GM23338 (cell line): ENCODE measurements at regions not wholly inside any gene's neighbourhood (a gene's known extent, or its start where the extent isn't known, plus 50 kb on each side); places are given as distances from the start of the nearest gene placed in this dataset.

ENCODE experiments used
- ATAC-seq: fragments of 200-7000 bp; cut with Tn5 transposase; 3 replicates; pipeline ENCODE4 v1.9.1; 2020
- DNase-seq: peaks from one replicate; pipeline ENCODE4 v3.0.0-alpha.2; 2015; ENCODE audit warnings: low spot score
- H2AFZ ChIP-seq: fragments of 200-600 bp; sonication (generic); 2 replicates; pipeline ENCODE4 v1.8.0; 2016; ENCODE audit warnings: antibody characterized with exemption, mild to moderate bottlenecking, moderate library complexity
- H3F3A ChIP-seq: fragments of 200-600 bp; sonication (generic); replicated peaks from 2 replicates; pipeline ENCODE4 v1.8.0; 2017; ENCODE audit warnings: antibody characterized with exemption, mixed run types, low read depth
- H3K27ac ChIP-seq: fragments of 200-600 bp; sonication (generic); 2 replicates; pipeline ENCODE4 v1.6.1; 2016; ENCODE audit warnings: low read depth
- H3K27me3 ChIP-seq: fragments of 200-600 bp; sonication (generic); 2 replicates; pipeline ENCODE4 v1.8.0; 2016; ENCODE audit warnings: mild to moderate bottlenecking, mixed run types, moderate library complexity; ENCODE audit not compliant: insufficient read depth
- H3K36me3 ChIP-seq: fragments of 200-600 bp; sonication (generic); 2 replicates; pipeline ENCODE4 v1.8.0; 2016; ENCODE audit warnings: mild to moderate bottlenecking; ENCODE audit not compliant: insufficient read depth
- H3K4me1 ChIP-seq: fragments of 200-600 bp; sonication (generic); 2 replicates; pipeline ENCODE4 v1.8.0; 2016; ENCODE audit warnings: mild to moderate bottlenecking, moderate library complexity; ENCODE audit not compliant: insufficient read depth
- H3K4me2 ChIP-seq: fragments of 200-600 bp; sonication (generic); 2 replicates; pipeline ENCODE4 v1.7.1; 2017; ENCODE audit warnings: mixed run types
- H3K4me3 ChIP-seq: fragments of 200-600 bp; sonication (generic); 2 replicates; pipeline ENCODE4 v1.6.1; 2016; ENCODE audit warnings: mixed run types
- H3K79me2 ChIP-seq: fragments of 200-600 bp; sonication (generic); replicated peaks from 2 replicates; pipeline ENCODE4 v1.8.0; 2017; ENCODE audit warnings: mild to moderate bottlenecking; ENCODE audit not compliant: insufficient read depth
- H3K9me2 ChIP-seq: fragments of 200-600 bp; sonication (generic); 2 replicates; pipeline ENCODE4 v1.8.0; 2017; ENCODE audit not compliant: insufficient read depth
- H4K20me1 ChIP-seq: fragments of 200-600 bp; sonication (generic); replicated peaks from 2 replicates; pipeline ENCODE4 v1.8.0; 2017; ENCODE audit warnings: mild to moderate bottlenecking; ENCODE audit not compliant: insufficient read depth
- H3K27ac Mint-ChIP-seq: 2 replicates; pipeline ENCODE4 v1.8.0; 2020; ENCODE audit warnings: inconsistent platforms, mild to moderate bottlenecking, moderate library complexity, mixed read lengths
- H3K27me3 Mint-ChIP-seq: 3 replicates; pipeline ENCODE4 v1.8.0; 2022; ENCODE audit warnings: low read depth, mild to moderate bottlenecking, moderate library complexity, mixed read lengths, inconsistent platforms; ENCODE audit not compliant: insufficient read depth, poor library complexity
- H3K36me3 Mint-ChIP-seq: 3 replicates; pipeline ENCODE4 v1.8.0; 2021; ENCODE audit warnings: low read depth, mild to moderate bottlenecking, inconsistent platforms, moderate library complexity, mixed read lengths
- H3K4me1 Mint-ChIP-seq: 3 replicates; pipeline ENCODE4 v1.8.0; 2020; ENCODE audit warnings: mild to moderate bottlenecking, inconsistent platforms, mixed read lengths
- H3K4me3 Mint-ChIP-seq: 3 replicates; pipeline ENCODE4 v1.8.0; 2021; ENCODE audit warnings: moderate library complexity, mild to moderate bottlenecking, inconsistent platforms, mixed read lengths
- H3K9me3 Mint-ChIP-seq: 3 replicates; pipeline ENCODE4 v1.8.0; 2020; ENCODE audit warnings: moderate library complexity, mild to moderate bottlenecking, inconsistent platforms, mixed read lengths
- CREB1 ChIP-seq: fragments of 250-450 bp; sonication (Bioruptor Pico); IDR thresholded peaks from 2 replicates; pipeline ENCODE4 v1.5.0; 2020; ENCODE audit warnings: low read depth, mild to moderate bottlenecking, moderate library complexity
- EZH2 ChIP-seq: fragments of 200-600 bp; sonication (generic); IDR thresholded peaks from one replicate; pipeline ENCODE4 v1.8.0; 2017; ENCODE audit warnings: antibody characterized with exemption, mild to moderate bottlenecking, low read depth; ENCODE audit not compliant: unreplicated experiment
- EZH2phosphoT487 ChIP-seq: fragments of 200-600 bp; sonication (generic); IDR thresholded peaks from one replicate; pipeline ENCODE4 v1.8.1; 2018; ENCODE audit warnings: antibody characterized with exemption; ENCODE audit not compliant: unreplicated experiment
- JUNB ChIP-seq: IDR thresholded peaks from one replicate; pipeline ENCODE4 v1.6.1; 2016; ENCODE audit warnings: antibody characterized with exemption; ENCODE audit not compliant: unreplicated experiment
- NANOG ChIP-seq: IDR thresholded peaks from 2 replicates; pipeline ENCODE4 v1.6.1; 2016; ENCODE audit warnings: antibody characterized with exemption, borderline replicate concordance
- POLR2AphosphoS5 ChIP-seq: IDR thresholded peaks from 2 replicates; pipeline ENCODE4 v1.6.1; 2016; ENCODE audit warnings: antibody characterized with exemption, low read depth
- STAT1 ChIP-seq: IDR thresholded peaks from one replicate; pipeline ENCODE4 v1.6.1; 2016; ENCODE audit warnings: antibody characterized with exemption; ENCODE audit not compliant: unreplicated experiment
- ZNF114 ChIP-seq: fragments of 250-450 bp; sonication (Bioruptor Pico); IDR thresholded peaks from 2 replicates; pipeline ENCODE4 v1.5.0; 2020; ENCODE audit warnings: mild to moderate bottlenecking, moderate library complexity
- ZNF331 ChIP-seq: fragments of 250-450 bp; sonication (Bioruptor Pico); IDR thresholded peaks from 2 replicates; pipeline ENCODE4 v1.5.0; 2020; ENCODE audit warnings: low read depth, mild to moderate bottlenecking, moderate library complexity
- TF ChIP-seq, protein P1 (sequence below): IDR thresholded peaks from 2 replicates; pipeline ENCODE4 v1.6.1; 2016; ENCODE audit warnings: antibody characterized with exemption
- TF ChIP-seq, protein P2 (sequence below): fragments of 250-450 bp; sonication (Bioruptor Pico); IDR thresholded peaks from 2 replicates; pipeline ENCODE4 v1.5.0; 2020; ENCODE audit warnings: mild to moderate bottlenecking, moderate library complexity
- TF ChIP-seq, protein P3 (sequence below), 2 experiments: fragments of 200-600 bp in 1 of 2; sonication (generic) in 1 of 2; conservative IDR thresholded peaks; 2 replicates each; pipeline versions ENCODE4 v1.5.1 to v1.6.1; 2016 to 2017; ENCODE audit warnings: antibody characterized with exemption in 2 of 2, low read depth in 2 of 2, mild to moderate bottlenecking in 2 of 2, moderate library complexity in 1 of 2
- TF ChIP-seq, protein P4 (sequence below): IDR thresholded peaks from one replicate; pipeline ENCODE4 v1.6.1; 2018; ENCODE audit warnings: antibody characterized with exemption; ENCODE audit not compliant: unreplicated experiment

DNA sequence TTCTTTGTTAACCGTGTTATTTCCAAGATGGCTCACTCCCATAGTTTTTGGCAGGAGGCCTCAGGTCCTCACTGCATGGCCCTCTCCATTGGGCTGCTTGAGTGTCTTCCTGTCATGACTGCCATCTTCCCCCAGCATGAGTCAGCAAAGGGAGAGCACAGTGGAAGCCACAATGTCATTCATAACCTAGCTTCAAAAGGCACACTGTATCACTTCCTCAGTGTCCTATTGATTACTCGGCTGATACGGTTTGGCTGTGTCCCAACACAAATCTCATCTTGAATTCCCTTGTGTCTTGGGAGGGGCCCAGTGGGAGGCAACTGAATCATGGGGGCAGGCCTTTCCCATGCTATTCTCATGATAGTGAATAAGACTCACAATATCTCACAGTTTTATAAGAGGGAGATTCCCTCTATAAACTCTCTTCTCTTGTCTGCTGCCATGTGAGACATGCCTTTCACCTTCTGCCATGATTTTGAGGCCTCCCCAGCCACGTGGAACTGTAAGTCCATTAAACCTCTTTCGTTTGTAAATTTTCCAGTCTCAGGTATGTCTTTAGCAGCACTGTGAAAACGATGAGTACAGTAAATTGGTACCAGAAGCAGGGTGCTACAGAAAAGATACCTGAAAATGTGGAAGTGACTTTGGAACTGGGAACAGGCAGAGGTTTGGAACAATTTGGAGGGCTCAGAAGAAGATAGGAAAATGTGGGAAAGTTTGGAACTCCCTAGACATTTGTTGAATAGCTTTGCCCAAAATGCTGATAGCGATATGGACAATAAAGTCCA, 106.5 kb downstream of the PRLHR start:
- H3K4me1 ChIP-seq = peaks cover 9% of the 10 kb centered on the region
- TF ChIP-seq, protein P1, sequence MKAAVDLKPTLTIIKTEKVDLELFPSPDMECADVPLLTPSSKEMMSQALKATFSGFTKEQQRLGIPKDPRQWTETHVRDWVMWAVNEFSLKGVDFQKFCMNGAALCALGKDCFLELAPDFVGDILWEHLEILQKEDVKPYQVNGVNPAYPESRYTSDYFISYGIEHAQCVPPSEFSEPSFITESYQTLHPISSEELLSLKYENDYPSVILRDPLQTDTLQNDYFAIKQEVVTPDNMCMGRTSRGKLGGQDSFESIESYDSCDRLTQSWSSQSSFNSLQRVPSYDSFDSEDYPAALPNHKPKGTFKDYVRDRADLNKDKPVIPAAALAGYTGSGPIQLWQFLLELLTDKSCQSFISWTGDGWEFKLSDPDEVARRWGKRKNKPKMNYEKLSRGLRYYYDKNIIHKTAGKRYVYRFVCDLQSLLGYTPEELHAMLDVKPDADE = no peak
- TF ChIP-seq JUNB = no peak
- TF ChIP-seq, protein P2, sequence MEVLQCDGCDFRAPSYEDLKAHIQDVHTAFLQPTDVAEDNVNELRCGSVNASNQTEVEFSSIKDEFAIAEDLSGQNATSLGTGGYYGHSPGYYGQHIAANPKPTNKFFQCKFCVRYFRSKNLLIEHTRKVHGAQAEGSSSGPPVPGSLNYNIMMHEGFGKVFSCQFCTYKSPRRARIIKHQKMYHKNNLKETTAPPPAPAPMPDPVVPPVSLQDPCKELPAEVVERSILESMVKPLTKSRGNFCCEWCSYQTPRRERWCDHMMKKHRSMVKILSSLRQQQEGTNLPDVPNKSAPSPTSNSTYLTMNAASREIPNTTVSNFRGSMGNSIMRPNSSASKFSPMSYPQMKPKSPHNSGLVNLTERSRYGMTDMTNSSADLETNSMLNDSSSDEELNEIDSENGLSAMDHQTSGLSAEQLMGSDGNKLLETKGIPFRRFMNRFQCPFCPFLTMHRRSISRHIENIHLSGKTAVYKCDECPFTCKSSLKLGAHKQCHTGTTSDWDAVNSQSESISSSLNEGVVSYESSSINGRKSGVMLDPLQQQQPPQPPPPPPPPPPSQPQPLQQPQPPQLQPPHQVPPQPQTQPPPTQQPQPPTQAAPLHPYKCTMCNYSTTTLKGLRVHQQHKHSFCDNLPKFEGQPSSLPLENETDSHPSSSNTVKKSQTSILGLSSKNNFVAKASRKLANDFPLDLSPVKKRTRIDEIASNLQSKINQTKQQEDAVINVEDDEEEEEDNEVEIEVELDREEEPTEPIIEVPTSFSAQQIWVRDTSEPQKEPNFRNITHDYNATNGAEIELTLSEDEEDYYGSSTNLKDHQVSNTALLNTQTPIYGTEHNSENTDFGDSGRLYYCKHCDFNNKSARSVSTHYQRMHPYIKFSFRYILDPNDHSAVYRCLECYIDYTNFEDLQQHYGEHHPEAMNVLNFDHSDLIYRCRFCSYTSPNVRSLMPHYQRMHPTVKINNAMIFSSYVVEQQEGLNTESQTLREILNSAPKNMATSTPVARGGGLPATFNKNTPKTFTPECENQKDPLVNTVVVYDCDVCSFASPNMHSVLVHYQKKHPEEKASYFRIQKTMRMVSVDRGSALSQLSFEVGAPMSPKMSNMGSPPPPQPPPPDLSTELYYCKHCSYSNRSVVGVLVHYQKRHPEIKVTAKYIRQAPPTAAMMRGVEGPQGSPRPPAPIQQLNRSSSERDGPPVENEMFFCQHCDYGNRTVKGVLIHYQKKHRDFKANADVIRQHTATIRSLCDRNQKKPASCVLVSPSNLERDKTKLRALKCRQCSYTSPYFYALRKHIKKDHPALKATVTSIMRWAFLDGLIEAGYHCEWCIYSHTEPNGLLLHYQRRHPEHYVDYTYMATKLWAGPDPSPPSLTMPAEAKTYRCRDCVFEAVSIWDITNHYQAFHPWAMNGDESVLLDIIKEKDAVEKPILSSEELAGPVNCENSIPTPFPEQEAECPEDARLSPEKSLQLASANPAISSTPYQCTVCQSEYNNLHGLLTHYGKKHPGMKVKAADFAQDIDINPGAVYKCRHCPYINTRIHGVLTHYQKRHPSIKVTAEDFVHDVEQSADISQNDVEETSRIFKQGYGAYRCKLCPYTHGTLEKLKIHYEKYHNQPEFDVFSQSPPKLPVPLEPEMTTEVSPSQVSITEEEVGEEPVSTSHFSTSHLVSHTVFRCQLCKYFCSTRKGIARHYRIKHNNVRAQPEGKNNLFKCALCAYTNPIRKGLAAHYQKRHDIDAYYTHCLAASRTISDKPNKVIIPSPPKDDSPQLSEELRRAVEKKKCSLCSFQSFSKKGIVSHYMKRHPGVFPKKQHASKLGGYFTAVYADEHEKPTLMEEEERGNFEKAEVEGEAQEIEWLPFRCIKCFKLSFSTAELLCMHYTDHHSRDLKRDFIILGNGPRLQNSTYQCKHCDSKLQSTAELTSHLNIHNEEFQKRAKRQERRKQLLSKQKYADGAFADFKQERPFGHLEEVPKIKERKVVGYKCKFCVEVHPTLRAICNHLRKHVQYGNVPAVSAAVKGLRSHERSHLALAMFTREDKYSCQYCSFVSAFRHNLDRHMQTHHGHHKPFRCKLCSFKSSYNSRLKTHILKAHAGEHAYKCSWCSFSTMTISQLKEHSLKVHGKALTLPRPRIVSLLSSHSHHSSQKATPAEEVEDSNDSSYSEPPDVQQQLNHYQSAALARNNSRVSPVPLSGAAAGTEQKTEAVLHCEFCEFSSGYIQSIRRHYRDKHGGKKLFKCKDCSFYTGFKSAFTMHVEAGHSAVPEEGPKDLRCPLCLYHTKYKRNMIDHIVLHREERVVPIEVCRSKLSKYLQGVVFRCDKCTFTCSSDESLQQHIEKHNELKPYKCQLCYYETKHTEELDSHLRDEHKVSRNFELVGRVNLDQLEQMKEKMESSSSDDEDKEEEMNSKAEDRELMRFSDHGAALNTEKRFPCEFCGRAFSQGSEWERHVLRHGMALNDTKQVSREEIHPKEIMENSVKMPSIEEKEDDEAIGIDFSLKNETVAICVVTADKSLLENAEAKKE (CRISPR knock-in tag) = no peak
- TF ChIP-seq, protein P3, sequence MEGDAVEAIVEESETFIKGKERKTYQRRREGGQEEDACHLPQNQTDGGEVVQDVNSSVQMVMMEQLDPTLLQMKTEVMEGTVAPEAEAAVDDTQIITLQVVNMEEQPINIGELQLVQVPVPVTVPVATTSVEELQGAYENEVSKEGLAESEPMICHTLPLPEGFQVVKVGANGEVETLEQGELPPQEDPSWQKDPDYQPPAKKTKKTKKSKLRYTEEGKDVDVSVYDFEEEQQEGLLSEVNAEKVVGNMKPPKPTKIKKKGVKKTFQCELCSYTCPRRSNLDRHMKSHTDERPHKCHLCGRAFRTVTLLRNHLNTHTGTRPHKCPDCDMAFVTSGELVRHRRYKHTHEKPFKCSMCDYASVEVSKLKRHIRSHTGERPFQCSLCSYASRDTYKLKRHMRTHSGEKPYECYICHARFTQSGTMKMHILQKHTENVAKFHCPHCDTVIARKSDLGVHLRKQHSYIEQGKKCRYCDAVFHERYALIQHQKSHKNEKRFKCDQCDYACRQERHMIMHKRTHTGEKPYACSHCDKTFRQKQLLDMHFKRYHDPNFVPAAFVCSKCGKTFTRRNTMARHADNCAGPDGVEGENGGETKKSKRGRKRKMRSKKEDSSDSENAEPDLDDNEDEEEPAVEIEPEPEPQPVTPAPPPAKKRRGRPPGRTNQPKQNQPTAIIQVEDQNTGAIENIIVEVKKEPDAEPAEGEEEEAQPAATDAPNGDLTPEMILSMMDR (conservative IDR thresholded peaks at IDR 0.05; ENCODE audit: low read depth in 2 of 2) = no peak
- no peak for TF ChIP-seq POLR2AphosphoS5
- TF ChIP-seq EZH2phosphoT487 = no peak
- TF ChIP-seq, protein P4, sequence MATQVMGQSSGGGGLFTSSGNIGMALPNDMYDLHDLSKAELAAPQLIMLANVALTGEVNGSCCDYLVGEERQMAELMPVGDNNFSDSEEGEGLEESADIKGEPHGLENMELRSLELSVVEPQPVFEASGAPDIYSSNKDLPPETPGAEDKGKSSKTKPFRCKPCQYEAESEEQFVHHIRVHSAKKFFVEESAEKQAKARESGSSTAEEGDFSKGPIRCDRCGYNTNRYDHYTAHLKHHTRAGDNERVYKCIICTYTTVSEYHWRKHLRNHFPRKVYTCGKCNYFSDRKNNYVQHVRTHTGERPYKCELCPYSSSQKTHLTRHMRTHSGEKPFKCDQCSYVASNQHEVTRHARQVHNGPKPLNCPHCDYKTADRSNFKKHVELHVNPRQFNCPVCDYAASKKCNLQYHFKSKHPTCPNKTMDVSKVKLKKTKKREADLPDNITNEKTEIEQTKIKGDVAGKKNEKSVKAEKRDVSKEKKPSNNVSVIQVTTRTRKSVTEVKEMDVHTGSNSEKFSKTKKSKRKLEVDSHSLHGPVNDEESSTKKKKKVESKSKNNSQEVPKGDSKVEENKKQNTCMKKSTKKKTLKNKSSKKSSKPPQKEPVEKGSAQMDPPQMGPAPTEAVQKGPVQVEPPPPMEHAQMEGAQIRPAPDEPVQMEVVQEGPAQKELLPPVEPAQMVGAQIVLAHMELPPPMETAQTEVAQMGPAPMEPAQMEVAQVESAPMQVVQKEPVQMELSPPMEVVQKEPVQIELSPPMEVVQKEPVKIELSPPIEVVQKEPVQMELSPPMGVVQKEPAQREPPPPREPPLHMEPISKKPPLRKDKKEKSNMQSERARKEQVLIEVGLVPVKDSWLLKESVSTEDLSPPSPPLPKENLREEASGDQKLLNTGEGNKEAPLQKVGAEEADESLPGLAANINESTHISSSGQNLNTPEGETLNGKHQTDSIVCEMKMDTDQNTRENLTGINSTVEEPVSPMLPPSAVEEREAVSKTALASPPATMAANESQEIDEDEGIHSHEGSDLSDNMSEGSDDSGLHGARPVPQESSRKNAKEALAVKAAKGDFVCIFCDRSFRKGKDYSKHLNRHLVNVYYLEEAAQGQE = no peak
- TF ChIP-seq NANOG = no peak
- no peak for TF ChIP-seq STAT1
- no peak for TF ChIP-seq ZNF331 (CRISPR knock-in tag)
- no peak for TF ChIP-seq EZH2
- TF ChIP-seq CREB1 = no peak
- TF ChIP-seq ZNF114 (CRISPR knock-in tag) = no peak
- Mint-ChIP-seq H3K27ac (no peak overlapping the region), H3K4me1 (peaks cover 10% of the 10 kb centered on the region; the same call in 2 of the 3 replicates), H3K9me3 (peaks cover 31% of the 10 kb centered on the region), H3K36me3 (peaks cover 27% of the 10 kb centered on the region), H3K4me3 (no peak overlapping the region), H3K27me3 (no peaks in the 10 kb centered on the region)
- no peak overlapping the region for H3K4me3 ChIP-seq
- no peaks in the 10 kb centered on the region for H3K79me2 ChIP-seq
- H3K9me2 ChIP-seq = 0 out of 2 replicates have a peak, but pooled peaks cover 6% of the 10 kb centered on the region
- DNase-seq (no peak), ATAC-seq (no peak)
- no peak overlapping the region for H3K27ac ChIP-seq
- H4K20me1 ChIP-seq = no peaks in the 10 kb centered on the region
- no peaks in the 10 kb centered on the region for H3K27me3 ChIP-seq
- H3K4me2 ChIP-seq = no peak overlapping the region
- no peaks in the 10 kb centered on the region for H3F3A ChIP-seq
- H3K36me3 ChIP-seq = no peaks in the 10 kb centered on the region
- no peak overlapping the region for H2AFZ ChIP-seq
